ENCODE measurements at regions not wholly inside any gene's neighbourhood (a gene's known extent, or its start where the extent isn't known, plus 50 kb on each side); places are given as distances from the start of the nearest gene placed in this dataset.
"Not testable (repeated sequence)": the region's sequence is repeated elsewhere in the genome, so short reads cannot be mapped to it uniquely, and the experiment has no call there.

DNA sequence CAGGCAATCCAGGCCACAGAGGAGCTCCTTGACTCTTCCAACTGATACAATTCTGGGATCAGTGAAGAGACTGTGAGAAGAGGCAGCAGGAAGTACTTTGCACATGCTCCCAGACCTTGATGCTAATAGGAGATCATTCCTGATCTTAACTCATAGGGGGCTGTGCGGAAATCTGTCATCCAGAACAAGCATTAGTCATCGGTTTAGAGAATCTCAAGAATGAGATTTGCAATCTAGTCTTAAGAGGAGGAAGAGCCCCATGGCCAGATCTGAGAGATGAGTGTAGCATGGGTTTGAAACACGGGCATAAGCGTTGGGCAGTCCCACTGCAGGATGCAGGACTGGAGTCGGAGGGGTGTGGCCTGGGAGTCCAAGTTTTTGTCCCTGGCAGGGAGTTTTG, 1081.1 kb downstream of the NAALADL2 start:
- Histone ChIP-seq H3K9me3 (ENCODE audit: control insufficient read depth in 1 of 2, low read length in 2 of 2) (peaks cover 4 to 26% of the 10 kb centered on the region in 2 donors), H3K4me3 (ENCODE audit: low read depth in 1 of 2, low read length in 2 of 2) (no peak overlapping the region), H3K4me1 (ENCODE audit: control insufficient read depth in 1 of 2, insufficient read depth in 2 of 2, low read length in 2 of 2) (no peaks in the 10 kb centered on the region), H3K27ac (ENCODE audit: low read length) (no peak overlapping the region), H3K36me3 (ENCODE audit: control insufficient read depth in 1 of 2, insufficient read depth in 2 of 2, low read length in 2 of 2) (no peaks in the 10 kb centered on the region), H3K27me3 (ENCODE audit: low read depth, low read length) (no peaks in the 10 kb centered on the region)

- not testable (repeated sequence) for H3K27ac ChIP-seq (ENCODE audit: low read length); H3K4me3 ChIP-seq (ENCODE audit: low read depth in 1 of 2, low read length in 2 of 2); H3K4me1 ChIP-seq (ENCODE audit: control insufficient read depth in 1 of 2, insufficient read depth in 2 of 2, low read length in 2 of 2); H3K27me3 ChIP-seq (ENCODE audit: low read depth, low read length); H3K36me3 ChIP-seq (ENCODE audit: control insufficient read depth in 1 of 2, insufficient read depth in 2 of 2, low read length in 2 of 2)
- H3K9me3 ChIP-seq (ENCODE audit: control insufficient read depth in 1 of 2, low read length in 2 of 2) = peaks cover 4 to 23% of the 10 kb centered on the region in 2 donors
These were observed 1078.2 kb downstream of the NAALADL2 start for GRCh38 chr3:175937367-175937766.

GRCh38 chr3:175932586-175932985, 1073.5 kb downstream of the NAALADL2 start:
- Histone ChIP-seq H3K4me1 (ENCODE audit: control insufficient read depth in 1 of 2, insufficient read depth in 2 of 2, low read length in 2 of 2) (no peaks in the 10 kb centered on the region), H3K27me3 (ENCODE audit: low read depth, low read length) (no peaks in the 10 kb centered on the region), H3K4me3 (ENCODE audit: low read depth in 1 of 2, low read length in 2 of 2) (no peak overlapping the region), H3K9me3 (ENCODE audit: control insufficient read depth in 1 of 2, low read length in 2 of 2) (peaks cover 0 to 14% of the 10 kb centered on the region in 2 donors), H3K27ac (ENCODE audit: low read length) (no peak overlapping the region), H3K36me3 (ENCODE audit: control insufficient read depth in 1 of 2, insufficient read depth in 2 of 2, low read length in 2 of 2) (no peaks in the 10 kb centered on the region)

- Histone ChIP-seq H3K4me3 (ENCODE audit: low read depth in 1 of 2, low read length in 2 of 2) (no peak overlapping the region), H3K9me3 (ENCODE audit: control insufficient read depth in 1 of 2, low read length in 2 of 2) (peaks cover 0 to 3% of the 10 kb centered on the region in 2 donors), H3K36me3 (ENCODE audit: control insufficient read depth in 1 of 2, insufficient read depth in 2 of 2, low read length in 2 of 2) (no peaks in the 10 kb centered on the region), H3K4me1 (ENCODE audit: control insufficient read depth in 1 of 2, insufficient read depth in 2 of 2, low read length in 2 of 2) (no peaks in the 10 kb centered on the region), H3K27me3 (ENCODE audit: low read depth, low read length) (no peaks in the 10 kb centered on the region), H3K27ac (ENCODE audit: low read length) (no peak overlapping the region)
These were observed 1060.0 kb downstream of the NAALADL2 start for GRCh38 chr3:175919133-175919532.

DNA sequence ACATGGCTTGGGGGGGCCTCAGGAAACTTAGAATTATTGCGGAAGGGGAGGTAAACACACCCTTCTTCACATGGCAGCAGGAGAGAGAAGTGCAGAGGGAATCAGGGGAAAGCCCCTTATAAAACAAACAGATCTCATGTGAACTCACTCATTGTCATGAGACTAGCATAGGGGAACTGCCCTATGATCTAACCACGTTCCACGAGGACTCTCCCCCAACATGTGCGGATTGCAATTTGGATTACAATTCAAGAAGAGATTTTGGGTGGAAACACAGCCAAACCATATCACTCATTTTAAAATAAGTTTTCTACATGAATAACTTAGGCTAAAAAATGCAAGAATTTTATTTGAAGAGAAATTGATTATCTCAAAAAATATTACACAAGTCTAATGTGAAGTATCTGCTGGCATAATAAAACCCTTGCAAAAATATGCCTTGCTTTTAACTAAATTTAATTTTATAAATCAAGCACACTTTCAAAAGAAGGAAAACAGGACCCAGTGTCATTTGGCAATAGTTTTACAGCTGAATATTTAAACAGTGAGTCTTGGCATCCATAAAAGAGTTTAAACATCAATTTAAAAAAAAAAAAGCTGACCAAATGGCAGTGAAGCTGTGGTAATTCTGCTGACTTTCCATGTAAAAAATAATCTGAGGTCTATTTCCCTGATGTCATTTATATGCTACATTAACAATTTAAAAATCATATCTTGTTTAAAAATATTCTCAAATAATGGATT, 1057.2 kb downstream of the NAALADL2 start:
- no peak overlapping the region for H3K4me3 ChIP-seq (ENCODE audit: low read depth in 1 of 2, low read length in 2 of 2)
- no peaks in the 10 kb centered on the region for H3K27me3 ChIP-seq (ENCODE audit: low read depth, low read length)
- peaks cover 0 to 3% of the 10 kb centered on the region in 2 donors for H3K9me3 ChIP-seq (ENCODE audit: control insufficient read depth in 1 of 2, low read length in 2 of 2)
- H3K4me1 ChIP-seq (ENCODE audit: control insufficient read depth in 1 of 2, insufficient read depth in 2 of 2, low read length in 2 of 2) = no peaks in the 10 kb centered on the region
- no peak overlapping the region for H3K27ac ChIP-seq (ENCODE audit: low read length)
- H3K36me3 ChIP-seq (ENCODE audit: control insufficient read depth in 1 of 2, insufficient read depth in 2 of 2, low read length in 2 of 2) = no peaks in the 10 kb centered on the region

DNA sequence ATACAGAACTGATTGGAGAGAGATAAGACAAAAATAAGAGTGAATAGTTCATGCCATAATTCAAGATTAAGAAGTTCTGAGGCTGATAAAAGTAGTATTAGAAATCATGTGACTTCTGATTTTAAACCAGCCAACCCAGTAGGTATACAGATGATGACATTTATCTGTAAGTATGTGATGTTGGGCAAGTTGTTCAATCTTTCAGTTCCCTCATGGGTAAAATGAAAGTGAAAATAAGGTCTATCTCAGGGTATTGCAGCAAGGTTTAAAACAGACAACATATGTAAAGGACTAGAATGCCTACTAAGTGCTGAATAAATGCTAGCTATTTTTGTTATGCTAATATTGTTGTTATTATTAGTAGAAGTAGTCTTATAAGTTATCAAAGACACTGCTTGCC, 1055.7 kb downstream of the NAALADL2 start:
- Histone ChIP-seq H3K4me1 (ENCODE audit: control insufficient read depth in 1 of 2, insufficient read depth in 2 of 2, low read length in 2 of 2) (no peaks in the 10 kb centered on the region), H3K9me3 (ENCODE audit: control insufficient read depth in 1 of 2, low read length in 2 of 2) (peaks cover 0 to 3% of the 10 kb centered on the region in 2 donors), H3K36me3 (ENCODE audit: control insufficient read depth in 1 of 2, insufficient read depth in 2 of 2, low read length in 2 of 2) (no peaks in the 10 kb centered on the region), H3K27ac (ENCODE audit: low read length) (no peak overlapping the region), H3K4me3 (ENCODE audit: low read depth in 1 of 2, low read length in 2 of 2) (no peak overlapping the region), H3K27me3 (ENCODE audit: low read depth, low read length) (no peaks in the 10 kb centered on the region)

GRCh38 chr3:175913286-175913685, 1054.2 kb downstream of the NAALADL2 start:
- Histone ChIP-seq H3K9me3 (ENCODE audit: control insufficient read depth in 1 of 2, low read length in 2 of 2) (no peaks in the 10 kb centered on the region), H3K36me3 (ENCODE audit: control insufficient read depth in 1 of 2, insufficient read depth in 2 of 2, low read length in 2 of 2) (no peaks in the 10 kb centered on the region), H3K4me3 (ENCODE audit: low read depth in 1 of 2, low read length in 2 of 2) (no peak overlapping the region), H3K27ac (ENCODE audit: low read length) (no peak overlapping the region), H3K27me3 (ENCODE audit: low read depth, low read length) (no peaks in the 10 kb centered on the region), H3K4me1 (ENCODE audit: control insufficient read depth in 1 of 2, insufficient read depth in 2 of 2, low read length in 2 of 2) (no peaks in the 10 kb centered on the region)

GRCh38 chr3:175911937-175912336, 1052.8 kb downstream of the NAALADL2 start:
- Histone ChIP-seq H3K36me3 (ENCODE audit: control insufficient read depth in 1 of 2, insufficient read depth in 2 of 2, low read length in 2 of 2) (no peaks in the 10 kb centered on the region), H3K27me3 (ENCODE audit: low read depth, low read length) (no peaks in the 10 kb centered on the region), H3K27ac (ENCODE audit: low read length) (no peak overlapping the region), H3K4me3 (ENCODE audit: low read depth in 1 of 2, low read length in 2 of 2) (no peak overlapping the region), H3K9me3 (ENCODE audit: control insufficient read depth in 1 of 2, low read length in 2 of 2) (no peaks in the 10 kb centered on the region), H3K4me1 (ENCODE audit: control insufficient read depth in 1 of 2, insufficient read depth in 2 of 2, low read length in 2 of 2) (no peaks in the 10 kb centered on the region)

- H3K27me3 ChIP-seq (ENCODE audit: low read depth, low read length) = no peaks in the 10 kb centered on the region
- H3K27ac ChIP-seq (ENCODE audit: low read length) = no peak overlapping the region
- H3K4me1 ChIP-seq (ENCODE audit: control insufficient read depth in 1 of 2, insufficient read depth in 2 of 2, low read length in 2 of 2) = no peaks in the 10 kb centered on the region
- no peaks in the 10 kb centered on the region for H3K36me3 ChIP-seq (ENCODE audit: control insufficient read depth in 1 of 2, insufficient read depth in 2 of 2, low read length in 2 of 2)
- peaks cover 0 to 2% of the 10 kb centered on the region in 2 donors for H3K9me3 ChIP-seq (ENCODE audit: control insufficient read depth in 1 of 2, low read length in 2 of 2)
- H3K4me3 ChIP-seq (ENCODE audit: low read depth in 1 of 2, low read length in 2 of 2) = no peak overlapping the region
These were observed 1043.1 kb downstream of the NAALADL2 start for GRCh38 chr3:175902226-175902625.

DNA sequence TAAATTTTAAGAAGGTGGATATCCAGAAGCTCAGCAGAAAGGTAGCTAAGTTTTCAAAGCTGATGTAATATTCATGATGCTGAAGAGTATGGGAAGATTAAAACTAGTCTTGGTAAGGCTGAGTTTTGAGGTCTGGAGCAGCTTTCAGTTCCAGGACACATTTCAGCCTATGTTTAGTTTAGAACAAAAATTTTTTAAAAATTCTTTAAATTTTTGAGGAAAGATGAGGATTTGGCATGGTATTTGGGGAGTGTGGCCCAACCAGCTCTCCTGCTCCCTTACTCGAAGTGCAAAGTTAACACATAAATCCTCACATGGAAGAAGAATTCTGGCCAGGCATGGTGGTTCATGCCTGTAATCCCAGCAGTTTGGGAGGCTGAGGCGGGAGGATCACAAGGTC, 1039.1 kb downstream of the NAALADL2 start:
- H3K9me3 ChIP-seq (ENCODE audit: control insufficient read depth in 1 of 2, low read length in 2 of 2) = no peaks in the 10 kb centered on the region
- no peak overlapping the region for H3K4me3 ChIP-seq (ENCODE audit: low read depth in 1 of 2, low read length in 2 of 2)
- no peak overlapping the region for H3K27ac ChIP-seq (ENCODE audit: low read length)
- no peaks in the 10 kb centered on the region for H3K27me3 ChIP-seq (ENCODE audit: low read depth, low read length)
- no peaks in the 10 kb centered on the region for H3K4me1 ChIP-seq (ENCODE audit: control insufficient read depth in 1 of 2, insufficient read depth in 2 of 2, low read length in 2 of 2)
- H3K36me3 ChIP-seq (ENCODE audit: control insufficient read depth in 1 of 2, insufficient read depth in 2 of 2, low read length in 2 of 2) = no peaks in the 10 kb centered on the region

DNA sequence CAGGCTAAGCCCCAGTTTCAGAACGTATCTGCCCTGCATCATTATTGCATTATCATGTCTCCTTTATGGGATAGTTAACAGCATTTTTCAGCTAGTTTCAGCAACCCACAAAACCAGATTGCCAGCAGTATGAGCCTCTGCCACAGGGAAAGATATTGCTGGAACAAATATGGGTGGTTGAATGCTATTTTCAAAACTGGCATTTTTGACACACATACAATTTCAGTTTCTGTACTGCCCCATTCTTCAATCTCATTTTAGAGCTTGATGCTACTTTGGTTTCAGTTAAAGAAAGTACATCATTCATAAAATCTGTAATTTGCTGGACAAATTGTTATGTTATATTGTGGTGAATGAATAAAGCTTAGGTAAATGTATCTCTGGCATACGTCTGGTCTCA, 1037.5 kb downstream of the NAALADL2 start:
- Histone ChIP-seq H3K36me3 (ENCODE audit: control insufficient read depth in 1 of 2, insufficient read depth in 2 of 2, low read length in 2 of 2) (no peaks in the 10 kb centered on the region), H3K27me3 (ENCODE audit: low read depth, low read length) (no peaks in the 10 kb centered on the region), H3K4me3 (ENCODE audit: low read depth in 1 of 2, low read length in 2 of 2) (no peak overlapping the region), H3K9me3 (ENCODE audit: control insufficient read depth in 1 of 2, low read length in 2 of 2) (no peaks in the 10 kb centered on the region), H3K27ac (ENCODE audit: low read length) (no peak overlapping the region), H3K4me1 (ENCODE audit: control insufficient read depth in 1 of 2, insufficient read depth in 2 of 2, low read length in 2 of 2) (no peaks in the 10 kb centered on the region)

DNA sequence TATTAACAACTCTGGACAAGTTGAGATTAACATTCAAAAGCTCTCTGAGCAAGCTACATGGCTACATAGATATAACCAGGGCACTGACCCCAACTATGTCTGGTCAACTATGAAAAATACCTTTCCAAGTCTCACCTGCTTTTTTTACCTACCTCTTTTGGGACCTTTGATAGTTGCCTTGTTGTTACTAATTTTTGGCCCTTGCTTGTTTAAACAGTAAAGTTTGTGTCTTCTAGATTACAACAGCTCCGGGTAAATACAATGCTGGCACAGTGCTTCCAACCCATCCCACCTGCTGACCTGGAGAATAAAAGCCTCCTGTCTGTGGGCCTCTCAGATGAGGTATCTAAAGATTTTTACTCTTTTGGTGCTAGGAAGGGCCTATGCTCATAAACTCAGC, 1036.6 kb downstream of the NAALADL2 start:
- Histone ChIP-seq H3K4me3 (ENCODE audit: low read depth in 1 of 2, low read length in 2 of 2) (no peak overlapping the region), H3K27ac (ENCODE audit: low read length) (no peak overlapping the region), H3K9me3 (ENCODE audit: control insufficient read depth in 1 of 2, low read length in 2 of 2) (no peaks in the 10 kb centered on the region), H3K27me3 (ENCODE audit: low read depth, low read length) (no peaks in the 10 kb centered on the region), H3K36me3 (ENCODE audit: control insufficient read depth in 1 of 2, insufficient read depth in 2 of 2, low read length in 2 of 2) (no peaks in the 10 kb centered on the region), H3K4me1 (ENCODE audit: control insufficient read depth in 1 of 2, insufficient read depth in 2 of 2, low read length in 2 of 2) (no peaks in the 10 kb centered on the region)

Measured in muscle layer of duodenum (tissue), 2 donors.